ENCODE measurements at regions not wholly inside any gene's neighbourhood (a gene's known extent, or its start where the extent isn't known, plus 50 kb on each side); places are given as distances from the start of the nearest gene placed in this dataset.

GRCh38 chr3:72342450-72342849 lies 505.8 kb downstream of the SHQ1 start:
- Histone ChIP-seq H3K79me2 (ENCODE audit: insufficient read depth, low read length) (no peaks in the 10 kb centered on the region), H3K27me3 (ENCODE audit: low read length) (no peaks in the 10 kb centered on the region), H3K9ac (ENCODE audit: low read length) (no peak overlapping the region), H3K9me2 (replicated peaks; ENCODE audit: insufficient read depth, low read length) (no peaks in the 10 kb centered on the region), H3K4me2 (ENCODE audit: low read depth, low read length, poor library complexity, severe bottlenecking) (no peak overlapping the region), H3K9me3 (ENCODE audit: insufficient read depth, low read length) (no peaks in the 10 kb centered on the region), H3K36me3 (ENCODE audit: low read length) (no peaks in the 10 kb centered on the region), H3K27ac (ENCODE audit: low read depth, low read length) (no peak overlapping the region), H2AFZ (ENCODE audit: low read depth, low read length, severe bottlenecking) (no peak overlapping the region), H4K20me1 (ENCODE audit: low read depth, low read length) (no peaks in the 10 kb centered on the region), H3F3A (ENCODE audit: insufficient read depth) (no peaks in the 10 kb centered on the region), H3K4me3 (ENCODE audit: insufficient read depth, low read length, poor library complexity, severe bottlenecking) (no peak overlapping the region)
- TF ChIP-seq CTCF (IDR thresholded peaks at IDR 0.05; ENCODE audit: insufficient read depth, low read length, poor library complexity, severe bottlenecking) (no peak), EZH2phosphoT487 (conservative IDR thresholded peaks at IDR 0.05; ENCODE audit: low read length) (no peak)

GRCh38 chr3:72341920-72342319 lies 506.3 kb downstream of the SHQ1 start:
- H2AFZ ChIP-seq (ENCODE audit: low read depth, low read length, severe bottlenecking), result no peak overlapping the region

GRCh38 chr3:72341380-72341770 lies 506.9 kb downstream of the SHQ1 start:
- H3K9me2 ChIP-seq (replicated peaks; ENCODE audit: insufficient read depth, low read length), result no peaks in the 10 kb centered on the region
- H3K9ac ChIP-seq (ENCODE audit: low read length), result no peak overlapping the region
- H3K4me3 ChIP-seq (ENCODE audit: insufficient read depth, low read length, poor library complexity, severe bottlenecking), result no peak overlapping the region
- H3K27ac ChIP-seq (ENCODE audit: low read depth, low read length), result no peak overlapping the region
- no peak for TF ChIP-seq EZH2phosphoT487 (conservative IDR thresholded peaks at IDR 0.05; ENCODE audit: low read length)
- TF ChIP-seq CTCF (IDR thresholded peaks at IDR 0.05; ENCODE audit: insufficient read depth, low read length, poor library complexity, severe bottlenecking), result no peak
- H3K36me3 ChIP-seq (ENCODE audit: low read length), result no peaks in the 10 kb centered on the region
- no peaks in the 10 kb centered on the region for H3K27me3 ChIP-seq (ENCODE audit: low read length)
- no peaks in the 10 kb centered on the region for H3K9me3 ChIP-seq (ENCODE audit: insufficient read depth, low read length)
- H3K4me2 ChIP-seq (ENCODE audit: low read depth, low read length, poor library complexity, severe bottlenecking), result no peak overlapping the region
- H4K20me1 ChIP-seq (ENCODE audit: low read depth, low read length), result no peaks in the 10 kb centered on the region
- no peaks in the 10 kb centered on the region for H3K79me2 ChIP-seq (ENCODE audit: insufficient read depth, low read length)
- H2AFZ ChIP-seq (ENCODE audit: low read depth, low read length, severe bottlenecking), result no peak overlapping the region
- H3F3A ChIP-seq (ENCODE audit: insufficient read depth), result no peaks in the 10 kb centered on the region

More at GRCh38 chr3:72341920-72342319, 506.3 kb downstream of the SHQ1 start:
- H4K20me1 ChIP-seq (ENCODE audit: low read depth, low read length), result no peaks in the 10 kb centered on the region
- H3K4me3 ChIP-seq (ENCODE audit: insufficient read depth, low read length, poor library complexity, severe bottlenecking), result no peak overlapping the region
- H3F3A ChIP-seq (ENCODE audit: insufficient read depth), result no peaks in the 10 kb centered on the region
- H3K27me3 ChIP-seq (ENCODE audit: low read length), result no peaks in the 10 kb centered on the region
- no peaks in the 10 kb centered on the region for H3K79me2 ChIP-seq (ENCODE audit: insufficient read depth, low read length)
- no peaks in the 10 kb centered on the region for H3K9me3 ChIP-seq (ENCODE audit: insufficient read depth, low read length)
- no peak for TF ChIP-seq EZH2phosphoT487 (conservative IDR thresholded peaks at IDR 0.05; ENCODE audit: low read length)
- no peak overlapping the region for H3K4me2 ChIP-seq (ENCODE audit: low read depth, low read length, poor library complexity, severe bottlenecking)
- H3K27ac ChIP-seq (ENCODE audit: low read depth, low read length), result no peak overlapping the region
- H3K9ac ChIP-seq (ENCODE audit: low read length), result no peak overlapping the region
- H3K9me2 ChIP-seq (replicated peaks; ENCODE audit: insufficient read depth, low read length), result no peaks in the 10 kb centered on the region
- no peaks in the 10 kb centered on the region for H3K36me3 ChIP-seq (ENCODE audit: low read length)

GRCh38 chr3:72340476-72341379 lies 507.5 kb downstream of the SHQ1 start:
- Histone ChIP-seq H3K9me3 (ENCODE audit: insufficient read depth, low read length) (no peaks in the 10 kb centered on the region), H3K79me2 (ENCODE audit: insufficient read depth, low read length) (no peaks in the 10 kb centered on the region), H3K27ac (ENCODE audit: low read depth, low read length) (no peak overlapping the region), H2AFZ (ENCODE audit: low read depth, low read length, severe bottlenecking) (no peak overlapping the region), H3K36me3 (ENCODE audit: low read length) (no peaks in the 10 kb centered on the region), H3K4me3 (ENCODE audit: insufficient read depth, low read length, poor library complexity, severe bottlenecking) (no peak overlapping the region), H3K4me2 (ENCODE audit: low read depth, low read length, poor library complexity, severe bottlenecking) (no peak overlapping the region), H3K9ac (ENCODE audit: low read length) (no peak overlapping the region), H3F3A (ENCODE audit: insufficient read depth) (no peaks in the 10 kb centered on the region), H4K20me1 (ENCODE audit: low read depth, low read length) (no peaks in the 10 kb centered on the region), H3K9me2 (replicated peaks; ENCODE audit: insufficient read depth, low read length) (no peaks in the 10 kb centered on the region), H3K27me3 (ENCODE audit: low read length) (no peaks in the 10 kb centered on the region)
- TF ChIP-seq CTCF (IDR thresholded peaks at IDR 0.05; ENCODE audit: insufficient read depth, low read length, poor library complexity, severe bottlenecking) (no peak), EZH2phosphoT487 (conservative IDR thresholded peaks at IDR 0.05; ENCODE audit: low read length) (no peak)

Data from SU-DHL-6 (cell line).